SK-N-SH (cell line): ENCODE measurements at regions not wholly inside any gene's neighbourhood (a gene's known extent, or its start where the extent isn't known, plus 50 kb on each side); places are given as distances from the start of the nearest gene placed in this dataset.

Experiments
- CTCF ChIA-PET: fragments of 300-600, 350-600 bp; formaldehyde crosslinking; extraction: SDS; loops from one replicate; lab custom pipeline; 2021; lab: Yijun Ruan, JAX
- POLR2A ChIA-PET: fragments of 350-600 bp; sonication (Branson Sonifier 250); formaldehyde crosslinking; extraction: SDS; loops from one replicate; lab custom pipeline; 2020; ENCODE audit warnings: antibody characterized with exemption, inconsistent platforms; lab: Yijun Ruan, JAX
- DNase-seq: peaks from one replicate; pipeline ENCODE4 v3.0.0; 2012
- H2AFZ ChIP-seq: fragments of 200-600 bp; sonication (generic); 2 replicates; pipeline ENCODE4 v1.8.1; 2016; ENCODE audit warnings: antibody characterized with exemption, mild to moderate bottlenecking, low read depth
- H3F3A ChIP-seq: fragments of 200-600 bp; sonication (generic); replicated peaks from 2 replicates; pipeline ENCODE3; 2016; ENCODE audit warnings: antibody characterized with exemption, mild to moderate bottlenecking; ENCODE audit not compliant: insufficient read depth
- H3K27ac ChIP-seq, 2 experiments: fragments of 200-500 bp in 1 of 2; fragments of 200-600 bp in 1 of 2; sonication (Bioruptor generic) in 1 of 2; sonication (generic), shearing (Covaris generic) in 1 of 2; 2 replicates each; pipeline versions ENCODE4 v1.5.1 to v1.6.1; 2014 to 2016; ENCODE audit warnings: low read depth in 2 of 2, inconsistent platforms in 1 of 2, low read length in 1 of 2, mild to moderate bottlenecking in 1 of 2, mixed read lengths in 1 of 2
- H3K27me3 ChIP-seq: fragments of 200-600 bp; sonication (generic), shearing (Covaris generic); 2 replicates; pipeline ENCODE4 v1.6.1; 2016; ENCODE audit warnings: mixed run types; ENCODE audit not compliant: insufficient read depth
- H3K36me3 ChIP-seq, 2 experiments: fragments of 200-500 bp in 1 of 2; fragments of 200-600 bp in 1 of 2; sonication (Bioruptor generic) in 1 of 2; sonication (generic) in 1 of 2; replicated peaks in 1 of 2; 2 replicates each; pipeline versions ENCODE3 to v1.5.1; 2014 to 2016; ENCODE audit warnings: low read length in 1 of 2, mild to moderate bottlenecking in 1 of 2; ENCODE audit not compliant: insufficient read depth in 2 of 2, control insufficient read depth in 1 of 2
- H3K4me1 ChIP-seq, 2 experiments: fragments of 200-500 bp in 1 of 2; fragments of 200-600 bp in 1 of 2; sonication (Bioruptor generic) in 1 of 2; sonication (generic), shearing (Covaris generic) in 1 of 2; 2 replicates each; pipeline versions ENCODE4 v1.5.1 to v1.6.1; 2014 to 2016; ENCODE audit warnings: low read depth in 1 of 2, low read length in 1 of 2, mixed run types in 1 of 2; ENCODE audit not compliant: insufficient read depth in 2 of 2, control insufficient read depth in 1 of 2
- H3K4me2 ChIP-seq: fragments of 200-600 bp; sonication (generic), shearing (Covaris generic); 2 replicates; pipeline ENCODE4 v1.6.1; 2017; ENCODE audit warnings: mixed run types
- H3K4me3 ChIP-seq, 2 experiments: fragments of 200-500 bp in 1 of 2; fragments of 200-600 bp in 1 of 2; sonication (Bioruptor generic) in 1 of 2; sonication (generic), shearing (Covaris generic) in 1 of 2; 2 replicates each; pipeline versions ENCODE4 v1.5.1 to v1.8.1; 2014 to 2016; ENCODE audit warnings: low read depth in 2 of 2, inconsistent platforms in 1 of 2, low read length in 1 of 2, mild to moderate bottlenecking in 1 of 2, mixed read lengths in 1 of 2, moderate library complexity in 1 of 2
- H3K79me2 ChIP-seq: fragments of 200-600 bp; sonication (generic); 2 replicates; pipeline ENCODE4 v1.8.1; 2017; ENCODE audit warnings: mild to moderate bottlenecking; ENCODE audit not compliant: insufficient read depth
- H3K9ac ChIP-seq: fragments of 200-600 bp; sonication (generic); 2 replicates; pipeline ENCODE4 v1.6.1; 2017; ENCODE audit warnings: mixed run types
- H3K9me2 ChIP-seq: fragments of 200-600 bp; sonication (generic); 2 replicates; pipeline ENCODE4 v1.6.1; 2017; ENCODE audit warnings: mixed run types
- H3K9me3 ChIP-seq: fragments of 200-600 bp; sonication (generic); 2 replicates; pipeline ENCODE4 v1.6.1; 2017; ENCODE audit warnings: mixed run types, mild to moderate bottlenecking, moderate library complexity
- H4K20me1 ChIP-seq: fragments of 200-600 bp; sonication (generic); 2 replicates; pipeline ENCODE4 v1.6.1; 2017; ENCODE audit warnings: mild to moderate bottlenecking, mixed run types; ENCODE audit not compliant: insufficient read depth
- EZH2phosphoT487 ChIP-seq: fragments of 200-600 bp; sonication (generic); IDR thresholded peaks from 2 replicates; pipeline ENCODE4 v1.6.1; 2017; ENCODE audit warnings: low read depth, mixed run types, mild to moderate bottlenecking, antibody characterized with exemption, moderate library complexity, borderline replicate concordance
- FOSL2 ChIP-seq: IDR thresholded peaks from 2 replicates; pipeline ENCODE4 v1.4.0; 2012; ENCODE audit warnings: low read depth, mild to moderate bottlenecking, moderate library complexity, borderline replicate concordance
- FOXM1 ChIP-seq: IDR thresholded peaks from 2 replicates; pipeline ENCODE4 v1.4.0; 2012; ENCODE audit warnings: low read depth, mild to moderate bottlenecking
- MXI1 ChIP-seq: IDR thresholded peaks from 2 replicates; pipeline ENCODE4 v1.6.1; 2012; ENCODE audit warnings: mild to moderate bottlenecking, low read depth, low read length, improper control_type of control experiment
- NFIC ChIP-seq: IDR thresholded peaks from 2 replicates; pipeline ENCODE4 v1.4.0; 2012; ENCODE audit warnings: borderline replicate concordance
- PBX3 ChIP-seq: IDR thresholded peaks from 2 replicates; pipeline ENCODE4; 2012
- POLR2AphosphoS5 ChIP-seq: IDR thresholded peaks from 2 replicates; pipeline ENCODE4 v1.6.1; 2012; ENCODE audit warnings: low read depth, low read length
- RAD21 ChIP-seq: IDR thresholded peaks from 2 replicates; pipeline ENCODE4 v1.6.1; 2012; ENCODE audit warnings: mild to moderate bottlenecking, low read length
- TEAD4 ChIP-seq: IDR thresholded peaks from 2 replicates; pipeline ENCODE4 v1.4.0; 2012; ENCODE audit warnings: mild to moderate bottlenecking, borderline replicate concordance; ENCODE audit not compliant: insufficient read depth
- WGBS: methylation state at CpG from one replicate; pipeline ENCODE4 v1.1.6; 2017; ENCODE audit warnings: low lambda C conversion rate; 5-methylcytosine and 5-hydroxymethylcytosine counted together
- TF ChIP-seq, protein P1 (sequence below): fragments of 150-350 bp; IDR thresholded peaks from 2 replicates; pipeline ENCODE4 v1.6.1; 2016; ENCODE audit warnings: mild to moderate bottlenecking, low read depth, low read length

- Histone ChIP-seq H4K20me1 (no peaks in the 10 kb centered on the region), H2AFZ (no peak overlapping the region), H3K9ac (no peak overlapping the region), H3K4me3 (no peak overlapping the region), H3F3A (no peaks in the 10 kb centered on the region), H3K36me3 (no peaks in the 10 kb centered on the region), H3K4me1 (peaks cover 0 to 5% of the 10 kb centered on the region in 2 experiments; a peak in 1 of 4 replicates), H3K27ac (no peak overlapping the region), H3K9me2 (no peaks in the 10 kb centered on the region), H3K79me2 (no peaks in the 10 kb centered on the region), H3K27me3 (no peaks in the 10 kb centered on the region), H3K9me3 (no peaks in the 10 kb centered on the region), H3K4me2 (no peak overlapping the region)
- CTCF ChIA-PET, result no interaction called here
- no peak for TF ChIP-seq EZH2phosphoT487
- TF ChIP-seq RAD21, result no peak
- TF ChIP-seq FOXM1, result no peak
- POLR2A ChIA-PET, result no interaction called here
- no peak for DNase-seq
- WGBS, result 6% methylated on average over 7 of the region's 9 CpGs
Measured at GRCh38 chr13:38264363-38265131, 85.1 kb upstream of the UFM1 start.

DNA sequence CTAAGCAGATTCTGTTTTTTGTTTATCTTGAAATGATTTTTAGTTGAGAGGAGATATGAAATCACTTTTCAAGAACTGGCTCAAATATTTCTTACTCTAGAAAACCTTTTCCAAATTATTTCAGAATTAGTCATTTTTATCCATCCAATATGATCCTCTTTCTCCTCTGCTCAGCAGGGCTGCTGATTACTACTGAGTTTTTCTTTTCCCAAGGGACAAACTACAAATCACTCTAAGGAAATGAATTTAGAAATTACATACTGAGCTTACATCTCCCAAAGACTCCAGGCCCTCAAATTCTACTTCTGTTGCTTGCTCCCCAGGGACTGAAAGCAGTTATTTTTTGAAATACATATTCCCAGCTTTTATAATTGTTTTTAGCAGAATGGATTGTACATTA lies 87.4 kb upstream of the UFM1 start:
- Histone ChIP-seq H4K20me1 (no peaks in the 10 kb centered on the region), H3K9ac (no peak overlapping the region), H2AFZ (no peak overlapping the region), H3K27ac (no peak overlapping the region), H3K36me3 (no peaks in the 10 kb centered on the region), H3K79me2 (no peaks in the 10 kb centered on the region), H3K27me3 (no peaks in the 10 kb centered on the region), H3K4me2 (no peak overlapping the region), H3K9me2 (no peaks in the 10 kb centered on the region), H3F3A (no peaks in the 10 kb centered on the region), H3K4me1 (peaks cover 0 to 5% of the 10 kb centered on the region in 2 experiments; a peak in 1 of 4 replicates), H3K4me3 (no peak overlapping the region), H3K9me3 (no peaks in the 10 kb centered on the region)
- TF ChIP-seq, protein P1, sequence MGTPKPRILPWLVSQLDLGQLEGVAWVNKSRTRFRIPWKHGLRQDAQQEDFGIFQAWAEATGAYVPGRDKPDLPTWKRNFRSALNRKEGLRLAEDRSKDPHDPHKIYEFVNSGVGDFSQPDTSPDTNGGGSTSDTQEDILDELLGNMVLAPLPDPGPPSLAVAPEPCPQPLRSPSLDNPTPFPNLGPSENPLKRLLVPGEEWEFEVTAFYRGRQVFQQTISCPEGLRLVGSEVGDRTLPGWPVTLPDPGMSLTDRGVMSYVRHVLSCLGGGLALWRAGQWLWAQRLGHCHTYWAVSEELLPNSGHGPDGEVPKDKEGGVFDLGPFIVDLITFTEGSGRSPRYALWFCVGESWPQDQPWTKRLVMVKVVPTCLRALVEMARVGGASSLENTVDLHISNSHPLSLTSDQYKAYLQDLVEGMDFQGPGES, result no peak
- no peak for TF ChIP-seq POLR2AphosphoS5
- no peak for TF ChIP-seq TEAD4
- no peak for TF ChIP-seq MXI1
- no peak for TF ChIP-seq PBX3
- TF ChIP-seq FOSL2, result no peak
- TF ChIP-seq NFIC, result no peak
- TF ChIP-seq RAD21, result no peak
- DNase-seq, result no peak
- ChIA-PET CTCF (no interaction called here), POLR2A (no interaction called here)
